GM23248 (cell line): ENCODE measurements at regions not wholly inside any gene's neighbourhood (a gene's known extent, or its start where the extent isn't known, plus 50 kb on each side); places are given as distances from the start of the nearest gene placed in this dataset.

Source experiments
- EZH2 ChIP-seq: fragments of 200-600 bp; sonication (generic); IDR thresholded peaks from 2 replicates; pipeline ENCODE4 v1.6.1; 2018; ENCODE audit warnings: antibody characterized with exemption, mild to moderate bottlenecking; ENCODE audit not compliant: insufficient read depth, poor library complexity, severe bottlenecking
- EZH2phosphoT487 ChIP-seq: fragments of 200-600 bp; sonication (generic); IDR thresholded peaks from 2 replicates; pipeline ENCODE4 v1.6.1; 2018; ENCODE audit warnings: antibody characterized with exemption, moderate library complexity, mild to moderate bottlenecking, low read depth; ENCODE audit not compliant: insufficient read depth

- TF ChIP-seq EZH2phosphoT487 (no peak), EZH2 (no peak)
Observed at GRCh38 chr10:112078003-112078402, 105.6 kb downstream of the GPAM start.
